GM23338 (cell line): ENCODE measurements at regions not wholly inside any gene's neighbourhood (a gene's known extent, or its start where the extent isn't known, plus 50 kb on each side); places are given as distances from the start of the nearest gene placed in this dataset.
A peak's percentile ranks its signal among the peaks of the same experiment; 100 is the strongest.

Source experiments
- ATAC-seq: fragments of 200-7000 bp; cut with Tn5 transposase; 3 replicates; pipeline ENCODE4 v1.9.1; 2020
- DNase-seq: peaks from one replicate; pipeline ENCODE4 v3.0.0-alpha.2; 2015; ENCODE audit warnings: low spot score
- H2AFZ ChIP-seq: fragments of 200-600 bp; sonication (generic); 2 replicates; pipeline ENCODE4 v1.8.0; 2016; ENCODE audit warnings: antibody characterized with exemption, mild to moderate bottlenecking, moderate library complexity
- H3F3A ChIP-seq: fragments of 200-600 bp; sonication (generic); replicated peaks from 2 replicates; pipeline ENCODE4 v1.8.0; 2017; ENCODE audit warnings: antibody characterized with exemption, mixed run types, low read depth
- H3K27ac ChIP-seq: fragments of 200-600 bp; sonication (generic); 2 replicates; pipeline ENCODE4 v1.6.1; 2016; ENCODE audit warnings: low read depth
- H3K27me3 ChIP-seq: fragments of 200-600 bp; sonication (generic); 2 replicates; pipeline ENCODE4 v1.8.0; 2016; ENCODE audit warnings: mild to moderate bottlenecking, mixed run types, moderate library complexity; ENCODE audit not compliant: insufficient read depth
- H3K36me3 ChIP-seq: fragments of 200-600 bp; sonication (generic); 2 replicates; pipeline ENCODE4 v1.8.0; 2016; ENCODE audit warnings: mild to moderate bottlenecking; ENCODE audit not compliant: insufficient read depth
- H3K4me1 ChIP-seq: fragments of 200-600 bp; sonication (generic); 2 replicates; pipeline ENCODE4 v1.8.0; 2016; ENCODE audit warnings: mild to moderate bottlenecking, moderate library complexity; ENCODE audit not compliant: insufficient read depth
- H3K4me2 ChIP-seq: fragments of 200-600 bp; sonication (generic); 2 replicates; pipeline ENCODE4 v1.7.1; 2017; ENCODE audit warnings: mixed run types
- H3K4me3 ChIP-seq: fragments of 200-600 bp; sonication (generic); 2 replicates; pipeline ENCODE4 v1.6.1; 2016; ENCODE audit warnings: mixed run types
- H3K79me2 ChIP-seq: fragments of 200-600 bp; sonication (generic); replicated peaks from 2 replicates; pipeline ENCODE4 v1.8.0; 2017; ENCODE audit warnings: mild to moderate bottlenecking; ENCODE audit not compliant: insufficient read depth
- H3K9me2 ChIP-seq: fragments of 200-600 bp; sonication (generic); 2 replicates; pipeline ENCODE4 v1.8.0; 2017; ENCODE audit not compliant: insufficient read depth
- H4K20me1 ChIP-seq: fragments of 200-600 bp; sonication (generic); replicated peaks from 2 replicates; pipeline ENCODE4 v1.8.0; 2017; ENCODE audit warnings: mild to moderate bottlenecking; ENCODE audit not compliant: insufficient read depth
- H3K27ac Mint-ChIP-seq: 2 replicates; pipeline ENCODE4 v1.8.0; 2020; ENCODE audit warnings: inconsistent platforms, mild to moderate bottlenecking, moderate library complexity, mixed read lengths
- H3K27me3 Mint-ChIP-seq: 3 replicates; pipeline ENCODE4 v1.8.0; 2022; ENCODE audit warnings: low read depth, mild to moderate bottlenecking, moderate library complexity, mixed read lengths, inconsistent platforms; ENCODE audit not compliant: insufficient read depth, poor library complexity
- H3K36me3 Mint-ChIP-seq: 3 replicates; pipeline ENCODE4 v1.8.0; 2021; ENCODE audit warnings: low read depth, mild to moderate bottlenecking, inconsistent platforms, moderate library complexity, mixed read lengths
- H3K4me1 Mint-ChIP-seq: 3 replicates; pipeline ENCODE4 v1.8.0; 2020; ENCODE audit warnings: mild to moderate bottlenecking, inconsistent platforms, mixed read lengths
- H3K4me3 Mint-ChIP-seq: 3 replicates; pipeline ENCODE4 v1.8.0; 2021; ENCODE audit warnings: moderate library complexity, mild to moderate bottlenecking, inconsistent platforms, mixed read lengths
- H3K9me3 Mint-ChIP-seq: 3 replicates; pipeline ENCODE4 v1.8.0; 2020; ENCODE audit warnings: moderate library complexity, mild to moderate bottlenecking, inconsistent platforms, mixed read lengths
- EZH2 ChIP-seq: fragments of 200-600 bp; sonication (generic); IDR thresholded peaks from one replicate; pipeline ENCODE4 v1.8.0; 2017; ENCODE audit warnings: antibody characterized with exemption, mild to moderate bottlenecking, low read depth; ENCODE audit not compliant: unreplicated experiment
- EZH2phosphoT487 ChIP-seq: fragments of 200-600 bp; sonication (generic); IDR thresholded peaks from one replicate; pipeline ENCODE4 v1.8.1; 2018; ENCODE audit warnings: antibody characterized with exemption; ENCODE audit not compliant: unreplicated experiment
- NANOG ChIP-seq: IDR thresholded peaks from 2 replicates; pipeline ENCODE4 v1.6.1; 2016; ENCODE audit warnings: antibody characterized with exemption, borderline replicate concordance
- STAT1 ChIP-seq: IDR thresholded peaks from one replicate; pipeline ENCODE4 v1.6.1; 2016; ENCODE audit warnings: antibody characterized with exemption; ENCODE audit not compliant: unreplicated experiment
- ZNF114 ChIP-seq: fragments of 250-450 bp; sonication (Bioruptor Pico); IDR thresholded peaks from 2 replicates; pipeline ENCODE4 v1.5.0; 2020; ENCODE audit warnings: mild to moderate bottlenecking, moderate library complexity
- ZNF331 ChIP-seq: fragments of 250-450 bp; sonication (Bioruptor Pico); IDR thresholded peaks from 2 replicates; pipeline ENCODE4 v1.5.0; 2020; ENCODE audit warnings: low read depth, mild to moderate bottlenecking, moderate library complexity
- TF ChIP-seq, protein P1 (sequence below), 2 experiments: fragments of 200-600 bp in 1 of 2; sonication (generic) in 1 of 2; conservative IDR thresholded peaks; 2 replicates each; pipeline versions ENCODE4 v1.5.1 to v1.6.1; 2016 to 2017; ENCODE audit warnings: antibody characterized with exemption in 2 of 2, low read depth in 2 of 2, mild to moderate bottlenecking in 2 of 2, moderate library complexity in 1 of 2
- TF ChIP-seq, protein P2 (sequence below): IDR thresholded peaks from one replicate; pipeline ENCODE4 v1.6.1; 2018; ENCODE audit warnings: antibody characterized with exemption; ENCODE audit not compliant: unreplicated experiment

GRCh38 chr5:167608390-167609272 lies 682.8 kb upstream of the WWC1 start:
- no peaks in the 10 kb centered on the region for H3K27me3 Mint-ChIP-seq
- no peak for ATAC-seq
- no peaks in the 10 kb centered on the region for H4K20me1 ChIP-seq
- no peaks in the 10 kb centered on the region for H3K4me1 ChIP-seq
- H3K4me2 ChIP-seq = no peak overlapping the region
- H3K36me3 Mint-ChIP-seq = no peaks in the 10 kb centered on the region
- H3K4me3 ChIP-seq = no peak overlapping the region
- H3K4me3 Mint-ChIP-seq = no peak overlapping the region
- no peaks in the 10 kb centered on the region for H3K36me3 ChIP-seq
- no peak overlapping the region for H3K27ac ChIP-seq
- no peak overlapping the region for H3K27ac Mint-ChIP-seq
- H3K4me1 Mint-ChIP-seq = no peaks in the 10 kb centered on the region
- H3K9me2 ChIP-seq = peaks cover 10% of the 10 kb centered on the region; the same call in 1 of the 2 replicates
- TF ChIP-seq, protein P1, sequence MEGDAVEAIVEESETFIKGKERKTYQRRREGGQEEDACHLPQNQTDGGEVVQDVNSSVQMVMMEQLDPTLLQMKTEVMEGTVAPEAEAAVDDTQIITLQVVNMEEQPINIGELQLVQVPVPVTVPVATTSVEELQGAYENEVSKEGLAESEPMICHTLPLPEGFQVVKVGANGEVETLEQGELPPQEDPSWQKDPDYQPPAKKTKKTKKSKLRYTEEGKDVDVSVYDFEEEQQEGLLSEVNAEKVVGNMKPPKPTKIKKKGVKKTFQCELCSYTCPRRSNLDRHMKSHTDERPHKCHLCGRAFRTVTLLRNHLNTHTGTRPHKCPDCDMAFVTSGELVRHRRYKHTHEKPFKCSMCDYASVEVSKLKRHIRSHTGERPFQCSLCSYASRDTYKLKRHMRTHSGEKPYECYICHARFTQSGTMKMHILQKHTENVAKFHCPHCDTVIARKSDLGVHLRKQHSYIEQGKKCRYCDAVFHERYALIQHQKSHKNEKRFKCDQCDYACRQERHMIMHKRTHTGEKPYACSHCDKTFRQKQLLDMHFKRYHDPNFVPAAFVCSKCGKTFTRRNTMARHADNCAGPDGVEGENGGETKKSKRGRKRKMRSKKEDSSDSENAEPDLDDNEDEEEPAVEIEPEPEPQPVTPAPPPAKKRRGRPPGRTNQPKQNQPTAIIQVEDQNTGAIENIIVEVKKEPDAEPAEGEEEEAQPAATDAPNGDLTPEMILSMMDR (conservative IDR thresholded peaks at IDR 0.05; ENCODE audit: low read depth in 2 of 2) = peak in 1 of 2 experiments; percentile 38; a peak in 2 of 4 replicates
- TF ChIP-seq STAT1 (no peak), ZNF114 (CRISPR knock-in tag) (no peak)
- H3F3A ChIP-seq = no peaks in the 10 kb centered on the region
- no peaks in the 10 kb centered on the region for H3K9me3 Mint-ChIP-seq
- no peaks in the 10 kb centered on the region for H3K27me3 ChIP-seq
- no peaks in the 10 kb centered on the region for H3K79me2 ChIP-seq
- no peak overlapping the region for H2AFZ ChIP-seq
- DNase-seq = peak; percentile 5

DNA sequence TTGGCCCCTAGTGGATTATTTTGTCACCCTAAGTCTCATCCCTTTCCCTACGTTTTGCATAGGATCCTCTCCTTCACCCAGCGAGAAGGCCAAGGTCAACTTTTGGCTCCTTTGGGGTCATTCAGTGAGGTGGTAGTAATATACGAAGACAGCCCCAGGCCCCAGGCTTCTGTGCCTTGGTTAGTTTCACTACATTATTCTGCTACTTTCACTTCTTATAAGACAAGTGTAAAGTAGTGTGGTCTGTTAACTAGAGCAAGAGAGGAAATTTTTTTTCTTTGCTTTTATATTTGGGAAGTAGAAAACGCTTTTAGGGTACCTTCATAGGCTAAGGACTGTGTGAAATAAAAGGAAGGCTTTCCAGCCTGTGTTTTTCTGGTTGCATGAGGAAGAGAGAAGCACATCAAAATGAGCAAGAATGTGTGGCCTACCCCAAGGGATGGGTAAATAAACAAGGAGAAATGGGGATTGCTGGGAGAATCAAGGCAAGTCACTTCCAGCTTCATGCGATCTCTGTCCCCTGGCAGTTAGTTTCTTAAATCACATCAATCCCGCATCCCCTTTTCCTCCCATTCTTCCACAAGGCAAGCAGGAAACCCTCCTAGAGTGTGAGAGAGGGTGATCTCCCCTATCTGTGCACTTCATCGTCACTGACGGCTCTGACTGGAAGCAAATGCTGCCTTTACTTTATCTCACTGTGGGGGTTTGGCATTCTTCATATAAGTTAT lies 677.0 kb upstream of the WWC1 start:
- Histone ChIP-seq H4K20me1 (no peaks in the 10 kb centered on the region), H3K79me2 (no peaks in the 10 kb centered on the region), H3K9me2 (0 out of 2 replicates have a peak, but pooled peaks cover 6% of the 10 kb centered on the region), H3K4me1 (no peaks in the 10 kb centered on the region; the same call in 1 of the 2 replicates), H2AFZ (no peak overlapping the region), H3K36me3 (no peaks in the 10 kb centered on the region), H3K4me3 (no peak overlapping the region), H3K4me2 (no peak overlapping the region), H3K27me3 (no peaks in the 10 kb centered on the region), H3K27ac (no peak overlapping the region), H3F3A (no peaks in the 10 kb centered on the region)
- no peak overlapping the region for H3K4me3 Mint-ChIP-seq
- no peaks in the 10 kb centered on the region for H3K27me3 Mint-ChIP-seq
- peaks cover 33% of the 10 kb centered on the region; the same call in 2 of the 3 replicates for H3K4me1 Mint-ChIP-seq
- DNase-seq (peak; percentile 27), ATAC-seq (peak; percentile 44; the same call in 2 of the 3 replicates)
- no peak overlapping the region for H3K27ac Mint-ChIP-seq
- H3K36me3 Mint-ChIP-seq = no peaks in the 10 kb centered on the region
- H3K9me3 Mint-ChIP-seq = no peaks in the 10 kb centered on the region
- no peak for TF ChIP-seq EZH2
- TF ChIP-seq NANOG = no peak
- TF ChIP-seq ZNF331 (CRISPR knock-in tag) = no peak
- TF ChIP-seq, protein P2, sequence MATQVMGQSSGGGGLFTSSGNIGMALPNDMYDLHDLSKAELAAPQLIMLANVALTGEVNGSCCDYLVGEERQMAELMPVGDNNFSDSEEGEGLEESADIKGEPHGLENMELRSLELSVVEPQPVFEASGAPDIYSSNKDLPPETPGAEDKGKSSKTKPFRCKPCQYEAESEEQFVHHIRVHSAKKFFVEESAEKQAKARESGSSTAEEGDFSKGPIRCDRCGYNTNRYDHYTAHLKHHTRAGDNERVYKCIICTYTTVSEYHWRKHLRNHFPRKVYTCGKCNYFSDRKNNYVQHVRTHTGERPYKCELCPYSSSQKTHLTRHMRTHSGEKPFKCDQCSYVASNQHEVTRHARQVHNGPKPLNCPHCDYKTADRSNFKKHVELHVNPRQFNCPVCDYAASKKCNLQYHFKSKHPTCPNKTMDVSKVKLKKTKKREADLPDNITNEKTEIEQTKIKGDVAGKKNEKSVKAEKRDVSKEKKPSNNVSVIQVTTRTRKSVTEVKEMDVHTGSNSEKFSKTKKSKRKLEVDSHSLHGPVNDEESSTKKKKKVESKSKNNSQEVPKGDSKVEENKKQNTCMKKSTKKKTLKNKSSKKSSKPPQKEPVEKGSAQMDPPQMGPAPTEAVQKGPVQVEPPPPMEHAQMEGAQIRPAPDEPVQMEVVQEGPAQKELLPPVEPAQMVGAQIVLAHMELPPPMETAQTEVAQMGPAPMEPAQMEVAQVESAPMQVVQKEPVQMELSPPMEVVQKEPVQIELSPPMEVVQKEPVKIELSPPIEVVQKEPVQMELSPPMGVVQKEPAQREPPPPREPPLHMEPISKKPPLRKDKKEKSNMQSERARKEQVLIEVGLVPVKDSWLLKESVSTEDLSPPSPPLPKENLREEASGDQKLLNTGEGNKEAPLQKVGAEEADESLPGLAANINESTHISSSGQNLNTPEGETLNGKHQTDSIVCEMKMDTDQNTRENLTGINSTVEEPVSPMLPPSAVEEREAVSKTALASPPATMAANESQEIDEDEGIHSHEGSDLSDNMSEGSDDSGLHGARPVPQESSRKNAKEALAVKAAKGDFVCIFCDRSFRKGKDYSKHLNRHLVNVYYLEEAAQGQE = no peak
- no peak for TF ChIP-seq EZH2phosphoT487
